Cardiac muscle cell (in vitro differentiated cells and primary cell): ENCODE measurements at regions not wholly inside any gene's neighbourhood (a gene's known extent, or its start where the extent isn't known, plus 50 kb on each side); places are given as distances from the start of the nearest gene placed in this dataset.

Experiments used
- DNase-seq, 2 donors: peaks; one replicate each; pipeline versions ENCODE4 v3.0.0 to v3.0.0-alpha.2; 2010 to 2017; ENCODE audit warnings: low read depth in 1 of 2, low spot score in 1 of 2
- H3K27ac ChIP-seq: fragments of 200-600 bp; sonication (generic); 2 replicates; pipeline ENCODE4 v1.5.1; 2016
- H3K27me3 ChIP-seq: fragments of 200-600 bp; sonication (generic); 2 replicates; pipeline ENCODE4 v1.6.0; 2016; ENCODE audit warnings: control low read depth
- H3K36me3 ChIP-seq: fragments of 200-600 bp; sonication (generic); 2 replicates; pipeline ENCODE4 v1.5.1; 2016; ENCODE audit warnings: control low read depth
- H3K4me1 ChIP-seq: fragments of 200-600 bp; sonication (generic); 2 replicates; pipeline ENCODE4 v1.8.1; 2017; ENCODE audit warnings: low read depth, mild to moderate bottlenecking, mixed run types
- H3K4me3 ChIP-seq: fragments of 200-600 bp; sonication (generic); 2 replicates; pipeline ENCODE4 v1.5.1; 2016; ENCODE audit warnings: mild to moderate bottlenecking
- H3K9me3 ChIP-seq: fragments of 200-600 bp; sonication (generic); 2 replicates; pipeline ENCODE4 v1.5.1; 2017; ENCODE audit warnings: low read depth, mild to moderate bottlenecking, control low read depth
- CTCF ChIP-seq: IDR thresholded peaks from 2 replicates; pipeline ENCODE4 v1.5.1; 2012; ENCODE audit warnings: low read depth, mild to moderate bottlenecking, low read length

- no peak for DNase-seq
- H3K27me3 ChIP-seq, result peaks cover 6% of the 10 kb centered on the region
- no peaks in the 10 kb centered on the region for H3K36me3 ChIP-seq
- H3K4me3 ChIP-seq, result no peak overlapping the region
- no peak for TF ChIP-seq CTCF
- no peak overlapping the region for H3K27ac ChIP-seq
- no peaks in the 10 kb centered on the region for H3K9me3 ChIP-seq
- H3K4me1 ChIP-seq, result no peaks in the 10 kb centered on the region
Observed at GRCh38 chr2:199629301-199629700, 171.6 kb upstream of the SATB2 start.

GRCh38 chr2:199627417-199627816 is 169.7 kb upstream of the SATB2 start:
- DNase-seq, result no peak
- no peaks in the 10 kb centered on the region for H3K9me3 ChIP-seq
- H3K27me3 ChIP-seq, result peaks cover 6% of the 10 kb centered on the region
- no peak overlapping the region for H3K27ac ChIP-seq
- no peak for TF ChIP-seq CTCF
- no peak overlapping the region for H3K4me3 ChIP-seq
- H3K4me1 ChIP-seq, result no peaks in the 10 kb centered on the region
- H3K36me3 ChIP-seq, result no peaks in the 10 kb centered on the region

- Histone ChIP-seq H3K9me3 (no peaks in the 10 kb centered on the region), H3K27me3 (peaks cover 15% of the 10 kb centered on the region), H3K27ac (no peak overlapping the region), H3K4me3 (no peak overlapping the region), H3K36me3 (no peaks in the 10 kb centered on the region), H3K4me1 (no peaks in the 10 kb centered on the region)
- no peak for TF ChIP-seq CTCF
- no peak for DNase-seq
Observed at GRCh38 chr2:199624958-199625357, 167.2 kb upstream of the SATB2 start.

- Histone ChIP-seq H3K4me3 (no peak overlapping the region), H3K27ac (no peak overlapping the region), H3K36me3 (no peaks in the 10 kb centered on the region), H3K27me3 (no peaks in the 10 kb centered on the region), H3K4me1 (no peaks in the 10 kb centered on the region), H3K9me3 (no peaks in the 10 kb centered on the region)
- no peak for DNase-seq
- no peak for TF ChIP-seq CTCF
Observed at GRCh38 chr2:199612509-199613130, 154.9 kb upstream of the SATB2 start.

- Histone ChIP-seq H3K4me3 (no peak overlapping the region), H3K27me3 (peaks cover 17% of the 10 kb centered on the region), H3K36me3 (no peaks in the 10 kb centered on the region), H3K27ac (no peak overlapping the region), H3K4me1 (no peaks in the 10 kb centered on the region), H3K9me3 (peaks cover 4% of the 10 kb centered on the region)
- no peak for TF ChIP-seq CTCF
- DNase-seq, result no peak
Observed at GRCh38 chr2:199607914-199608313, 150.2 kb upstream of the SATB2 start.
